Skeletal muscle tissue (tissue), 3 donors: ENCODE measurements at regions not wholly inside any gene's neighbourhood (a gene's known extent, or its start where the extent isn't known, plus 50 kb on each side); places are given as distances from the start of the nearest gene placed in this dataset.

Experiments
- H3K27ac ChIP-seq: one replicate; pipeline ENCODE4 v1.7.0; 2013; ENCODE audit warnings: mild to moderate bottlenecking, low read depth, low read length, inconsistent platforms
- H3K27me3 ChIP-seq, 3 donors: one replicate each; pipeline ENCODE4 v1.7.0; 2013; ENCODE audit warnings: low read length in 3 of 3; ENCODE audit not compliant: control insufficient read depth in 3 of 3, insufficient read depth in 3 of 3
- H3K36me3 ChIP-seq, 3 donors: one replicate each; pipeline ENCODE4 v1.7.0; 2013; ENCODE audit warnings: low read length in 3 of 3; ENCODE audit not compliant: control insufficient read depth in 3 of 3, insufficient read depth in 3 of 3
- H3K4me1 ChIP-seq, 3 donors: one replicate each; pipeline ENCODE4 v1.7.0; 2013; ENCODE audit warnings: low read length in 3 of 3, mild to moderate bottlenecking in 3 of 3; ENCODE audit not compliant: control insufficient read depth in 3 of 3, insufficient read depth in 3 of 3
- H3K4me3 ChIP-seq, 3 donors: one replicate each; pipeline ENCODE4 v1.7.0; 2013; ENCODE audit warnings: low read length in 3 of 3
- H3K9ac ChIP-seq, 3 donors: one replicate each; pipeline ENCODE4 v1.7.0; 2013; ENCODE audit warnings: low read length in 3 of 3, mild to moderate bottlenecking in 3 of 3, moderate library complexity in 2 of 3, low read depth in 1 of 3
- H3K9me3 ChIP-seq, 3 donors: one replicate each; pipeline ENCODE4 v1.7.0; 2013; ENCODE audit warnings: low read length in 3 of 3; ENCODE audit not compliant: control insufficient read depth in 3 of 3
- donor health status: Osteomylitis.

- H3K36me3 ChIP-seq: no peaks in the 10 kb centered on the region
- H3K27me3 ChIP-seq: peaks cover 0 to 5% (median 0%) of the 10 kb centered on the region in 3 donors
Observed at GRCh38 chr16:77549876-77550275, 115.0 kb upstream of the ADAMTS18 start.

GRCh38 chr16:77551357-77551756 is 116.5 kb upstream of the ADAMTS18 start:
- Histone ChIP-seq H3K27me3 (peaks cover 0 to 5% (median 0%) of the 10 kb centered on the region in 3 donors), H3K4me1 (no peaks in the 10 kb centered on the region), H3K36me3 (no peaks in the 10 kb centered on the region), H3K4me3 (no peak overlapping the region), H3K9ac (no peak overlapping the region), H3K27ac (no peak overlapping the region), H3K9me3 (peaks cover 0 to 3% (median 0%) of the 10 kb centered on the region in 3 donors)

More at GRCh38 chr16:77549876-77550275, 115.0 kb upstream of the ADAMTS18 start:
- no peak overlapping the region for H3K27ac ChIP-seq
- H3K4me1 ChIP-seq: no peaks in the 10 kb centered on the region
- H3K4me3 ChIP-seq: no peak overlapping the region
- no peak overlapping the region for H3K9ac ChIP-seq
- peaks cover 0 to 3% (median 0%) of the 10 kb centered on the region in 3 donors for H3K9me3 ChIP-seq

GRCh38 chr16:77553130-77553529 is 118.3 kb upstream of the ADAMTS18 start:
- no peaks in the 10 kb centered on the region for H3K9me3 ChIP-seq
- no peak overlapping the region for H3K4me3 ChIP-seq
- H3K9ac ChIP-seq: no peak overlapping the region
- H3K27me3 ChIP-seq: peaks cover 0 to 5% (median 0%) of the 10 kb centered on the region in 3 donors
- no peaks in the 10 kb centered on the region for H3K36me3 ChIP-seq
- H3K4me1 ChIP-seq: no peaks in the 10 kb centered on the region
- no peak overlapping the region for H3K27ac ChIP-seq

- Histone ChIP-seq H3K4me3 (no peak overlapping the region), H3K9ac (no peak overlapping the region), H3K36me3 (no peaks in the 10 kb centered on the region), H3K27ac (no peak overlapping the region), H3K4me1 (no peaks in the 10 kb centered on the region), H3K27me3 (peaks cover 0 to 5% (median 0%) of the 10 kb centered on the region in 3 donors), H3K9me3 (no peaks in the 10 kb centered on the region)
Observed at GRCh38 chr16:77555126-77555525, 120.3 kb upstream of the ADAMTS18 start.

- Histone ChIP-seq H3K27me3 (peaks cover 0 to 5% (median 0%) of the 10 kb centered on the region in 3 donors), H3K27ac (no peak overlapping the region), H3K4me1 (no peaks in the 10 kb centered on the region), H3K36me3 (no peaks in the 10 kb centered on the region), H3K4me3 (no peak overlapping the region), H3K9ac (no peak overlapping the region), H3K9me3 (no peaks in the 10 kb centered on the region)
Observed at GRCh38 chr16:77555791-77556190, 121.0 kb upstream of the ADAMTS18 start.

GRCh38 chr16:77556201-77556873 is 121.5 kb upstream of the ADAMTS18 start:
- Histone ChIP-seq H3K9me3 (no peaks in the 10 kb centered on the region), H3K36me3 (no peaks in the 10 kb centered on the region), H3K9ac (no peak overlapping the region), H3K27ac (no peak overlapping the region), H3K4me1 (no peaks in the 10 kb centered on the region), H3K27me3 (peaks cover 0 to 5% (median 0%) of the 10 kb centered on the region in 3 donors), H3K4me3 (no peak overlapping the region)

GRCh38 chr16:77557385-77557784 is 122.6 kb upstream of the ADAMTS18 start:
- no peaks in the 10 kb centered on the region for H3K36me3 ChIP-seq
- no peaks in the 10 kb centered on the region for H3K4me1 ChIP-seq
- no peak overlapping the region for H3K4me3 ChIP-seq
- peaks cover 0 to 4% (median 0%) of the 10 kb centered on the region in 3 donors for H3K27me3 ChIP-seq
- no peak overlapping the region for H3K9ac ChIP-seq
- no peaks in the 10 kb centered on the region for H3K9me3 ChIP-seq
- H3K27ac ChIP-seq: no peak overlapping the region

- Histone ChIP-seq H3K9me3 (no peaks in the 10 kb centered on the region), H3K4me3 (no peak overlapping the region), H3K27ac (no peak overlapping the region), H3K9ac (no peak overlapping the region), H3K4me1 (no peaks in the 10 kb centered on the region), H3K27me3 (no peaks in the 10 kb centered on the region), H3K36me3 (no peaks in the 10 kb centered on the region)
Observed at GRCh38 chr16:77558786-77559185, 124.0 kb upstream of the ADAMTS18 start.

- Histone ChIP-seq H3K9ac (no peak overlapping the region), H3K4me1 (no peaks in the 10 kb centered on the region), H3K9me3 (no peaks in the 10 kb centered on the region), H3K4me3 (no peak overlapping the region), H3K36me3 (no peaks in the 10 kb centered on the region), H3K27ac (no peak overlapping the region), H3K27me3 (no peaks in the 10 kb centered on the region)
Observed at GRCh38 chr16:77562497-77562896, 127.7 kb upstream of the ADAMTS18 start.

GRCh38 chr16:77564791-77565390 is 130.1 kb upstream of the ADAMTS18 start:
- Histone ChIP-seq H3K27me3 (no peaks in the 10 kb centered on the region), H3K36me3 (no peaks in the 10 kb centered on the region), H3K9me3 (no peaks in the 10 kb centered on the region), H3K9ac (no peak overlapping the region), H3K4me3 (no peak overlapping the region), H3K27ac (no peak overlapping the region), H3K4me1 (no peaks in the 10 kb centered on the region)
